H1 (cell line): ENCODE measurements at regions not wholly inside any gene's neighbourhood (a gene's known extent, or its start where the extent isn't known, plus 50 kb on each side); places are given as distances from the start of the nearest gene placed in this dataset.

Source experiments
- CTCF ChIA-PET: fragments of 300-600 bp; sonication (Branson Sonifier 250); formaldehyde crosslinking; loops from one replicate; lab custom pipeline; 2021; ENCODE audit not compliant: partially characterized antibody; lab: Charles Lee
- POLR2A ChIA-PET: fragments of 300-600 bp; sonication (Branson Sonifier 250); formaldehyde crosslinking; loops from one replicate; lab custom pipeline; 2021; ENCODE audit warnings: inconsistent platforms; ENCODE audit not compliant: partially characterized antibody; lab: Charles Lee
- DNase-seq, 2 experiments: peaks; one replicate each; pipeline versions ENCODE4 v3.0.0 to v3.0.0-alpha.2; 2010 to 2022; ENCODE audit warnings: low spot score in 2 of 2, low read depth in 1 of 2, mixed read lengths in 1 of 2
- FAIRE-seq: peaks from 2 replicates; lab custom pipeline; 2011; peaks lifted over from hg19 to GRCh38; lab: Jason Lieb, UNC
- H2AFZ ChIP-seq: 2 replicates; pipeline ENCODE4 v1.8.1; 2012; ENCODE audit warnings: low read length, inconsistent platforms
- H2AK5ac ChIP-seq: 2 replicates; pipeline ENCODE4 v1.6.1; 2013; ENCODE audit warnings: low read depth, low read length
- H2BK120ac ChIP-seq: replicated peaks from 2 replicates; pipeline ENCODE3; 2013; ENCODE audit warnings: low read depth, low read length, inconsistent platforms
- H2BK12ac ChIP-seq: 2 replicates; pipeline ENCODE4 v1.6.1; 2013; ENCODE audit warnings: low read depth, low read length
- H2BK15ac ChIP-seq: 2 replicates; pipeline ENCODE4 v1.6.1; 2013; ENCODE audit warnings: low read length
- H2BK20ac ChIP-seq: 2 replicates; pipeline ENCODE4 v1.6.1; 2013; ENCODE audit warnings: low read length
- H2BK5ac ChIP-seq: 2 replicates; pipeline ENCODE4 v1.6.1; 2013; ENCODE audit warnings: low read depth, low read length
- H3K14ac ChIP-seq: 2 replicates; pipeline ENCODE4 v1.6.1; 2013; ENCODE audit warnings: inconsistent platforms; ENCODE audit not compliant: insufficient read length
- H3K18ac ChIP-seq: 2 replicates; pipeline ENCODE4 v1.6.1; 2013; ENCODE audit warnings: low read length; ENCODE audit errors: extremely low read depth
- H3K23ac ChIP-seq: 2 replicates; pipeline ENCODE4 v1.6.1; 2013; ENCODE audit warnings: inconsistent platforms; ENCODE audit not compliant: insufficient read length
- H3K23me2 ChIP-seq: 2 replicates; pipeline ENCODE4 v1.6.1; 2013; ENCODE audit warnings: low read depth, low read length
- H3K27ac ChIP-seq: 2 replicates; pipeline ENCODE4 v1.6.1; 2011; ENCODE audit warnings: low read depth, low read length, inconsistent platforms
- H3K27me3 ChIP-seq, 4 experiments: replicated peaks in 1 of 4; 1 replicate in 1 of 4; 2 replicates in 3 of 4; pipeline versions ENCODE4 v1.6.1 to v1.8.1; 2011 to 2013; ENCODE audit warnings: low read length in 3 of 4, mild to moderate bottlenecking in 3 of 4, inconsistent platforms in 2 of 4, mixed read lengths in 2 of 4, moderate library complexity in 1 of 4; ENCODE audit not compliant: control insufficient read depth in 3 of 4, insufficient read depth in 3 of 4; ENCODE audit errors: extremely low read depth in 1 of 4
- H3K36me3 ChIP-seq, 4 experiments: 2 replicates each; pipeline versions ENCODE4 v1.6.1 to v1.8.1; 2011 to 2013; ENCODE audit warnings: mild to moderate bottlenecking in 4 of 4, low read length in 3 of 4, moderate library complexity in 2 of 4, control low read depth in 1 of 4, inconsistent platforms in 1 of 4; ENCODE audit not compliant: insufficient read depth in 4 of 4, control insufficient read depth in 2 of 4
- H3K4ac ChIP-seq: replicated peaks from 2 replicates; pipeline ENCODE3; 2013; ENCODE audit warnings: low read length, low read depth, mixed read lengths, inconsistent platforms; ENCODE audit not compliant: insufficient read length
- H3K4me1 ChIP-seq, 4 experiments: replicated peaks in 1 of 4; 1 replicate in 1 of 4; 2 replicates in 3 of 4; pipeline versions ENCODE4 v1.6.1 to v1.8.1; 2011 to 2013; ENCODE audit warnings: low read length in 3 of 4, inconsistent platforms in 2 of 4, mixed read lengths in 1 of 4; ENCODE audit not compliant: insufficient read depth in 4 of 4, control insufficient read depth in 3 of 4
- H3K4me2 ChIP-seq, 2 experiments: 2 replicates each; pipeline versions ENCODE4 v1.6.1 to v1.8.1; 2011 to 2013; ENCODE audit warnings: low read depth in 2 of 2, low read length in 2 of 2, control low read depth in 1 of 2, inconsistent platforms in 1 of 2, mild to moderate bottlenecking in 1 of 2; ENCODE audit not compliant: insufficient read depth in 1 of 2
- H3K4me3 ChIP-seq, 4 experiments: fragments of 200-600, 300-600 bp in 1 of 4; sonication (generic), shearing (Covaris generic), sonication (Bioruptor Twin) in 1 of 4; 2 replicates each; pipeline versions ENCODE4 v1.5.1 to v1.8.1; 2011 to 2016; ENCODE audit warnings: low read length in 4 of 4, low read depth in 3 of 4, control low read depth in 2 of 4, inconsistent platforms in 2 of 4, mild to moderate bottlenecking in 2 of 4, mixed read lengths in 1 of 4, moderate library complexity in 1 of 4; ENCODE audit not compliant: insufficient read depth in 2 of 4; ENCODE audit errors: extremely low read depth in 1 of 4
- H3K56ac ChIP-seq: replicated peaks from 2 replicates; pipeline ENCODE3; 2013; ENCODE audit warnings: low read depth, mild to moderate bottlenecking, mixed read lengths, low read length, inconsistent platforms; ENCODE audit not compliant: insufficient read length
- H3K79me1 ChIP-seq: 2 replicates; pipeline ENCODE4 v1.6.1; 2013; ENCODE audit warnings: low read depth, low read length, control low read depth
- H3K79me2 ChIP-seq, 2 experiments: 2 replicates each; pipeline versions ENCODE4 v1.6.1 to v1.8.1; 2012 to 2013; ENCODE audit warnings: low read length in 2 of 2, mild to moderate bottlenecking in 2 of 2, inconsistent platforms in 1 of 2; ENCODE audit not compliant: insufficient read depth in 2 of 2, control insufficient read depth in 1 of 2
- H3K9ac ChIP-seq, 4 experiments: replicated peaks in 1 of 4; 1 replicate in 1 of 4; 2 replicates in 3 of 4; pipeline versions ENCODE4 v1.6.1 to v1.8.1; 2011 to 2013; ENCODE audit warnings: low read depth in 3 of 4, low read length in 3 of 4, control low read depth in 2 of 4, mild to moderate bottlenecking in 2 of 4, moderate library complexity in 2 of 4, inconsistent platforms in 1 of 4; ENCODE audit errors: extremely low read depth in 1 of 4
- H3K9me3 ChIP-seq, 2 experiments: 2 replicates each; pipeline versions ENCODE4 v1.6.1 to v1.8.1; 2012 to 2013; ENCODE audit warnings: mild to moderate bottlenecking in 2 of 2, moderate library complexity in 2 of 2, control low read depth in 1 of 2, inconsistent platforms in 1 of 2, low read depth in 1 of 2, low read length in 1 of 2, mixed read lengths in 1 of 2; ENCODE audit not compliant: insufficient read depth in 2 of 2
- H4K20me1 ChIP-seq, 2 experiments: replicated peaks in 1 of 2; 2 replicates each; pipeline versions ENCODE3 to v1.8.1; 2011 to 2013; ENCODE audit warnings: inconsistent platforms in 2 of 2, low read length in 2 of 2, mild to moderate bottlenecking in 1 of 2; ENCODE audit not compliant: insufficient read depth in 2 of 2, control insufficient read depth in 1 of 2
- H4K5ac ChIP-seq: 2 replicates; pipeline ENCODE4 v1.6.1; 2013; ENCODE audit warnings: low read length, low read depth, mixed read lengths, inconsistent platforms; ENCODE audit not compliant: insufficient read length
- H4K8ac ChIP-seq: 2 replicates; pipeline ENCODE4 v1.8.0; 2013; ENCODE audit warnings: mild to moderate bottlenecking, moderate library complexity, low read length, inconsistent platforms; ENCODE audit not compliant: insufficient read depth; ENCODE audit errors: extremely low read depth
- H4K91ac ChIP-seq: replicated peaks from 2 replicates; pipeline ENCODE3; 2013; ENCODE audit warnings: low read length, mixed read lengths, inconsistent platforms; ENCODE audit not compliant: insufficient read length
- EP300 ChIP-seq, 2 experiments: IDR thresholded peaks; 1 replicate in 1 of 2; 2 replicates in 1 of 2; pipeline ENCODE4 v1.6.1; 2011 to 2012; ENCODE audit warnings: low read depth in 2 of 2, low read length in 2 of 2, mild to moderate bottlenecking in 2 of 2, borderline replicate concordance in 1 of 2, inconsistent platforms in 1 of 2, moderate library complexity in 1 of 2
- KDM5A ChIP-seq: fragments of 200-600 bp; IDR thresholded peaks from 2 replicates; pipeline ENCODE4 v1.7.1; 2012; ENCODE audit warnings: mild to moderate bottlenecking, low read length, inconsistent platforms, mixed read lengths
- TAF1 ChIP-seq: IDR thresholded peaks from 2 replicates; pipeline ENCODE4 v1.6.1; 2011; ENCODE audit warnings: mild to moderate bottlenecking, low read depth, low read length

DNA sequence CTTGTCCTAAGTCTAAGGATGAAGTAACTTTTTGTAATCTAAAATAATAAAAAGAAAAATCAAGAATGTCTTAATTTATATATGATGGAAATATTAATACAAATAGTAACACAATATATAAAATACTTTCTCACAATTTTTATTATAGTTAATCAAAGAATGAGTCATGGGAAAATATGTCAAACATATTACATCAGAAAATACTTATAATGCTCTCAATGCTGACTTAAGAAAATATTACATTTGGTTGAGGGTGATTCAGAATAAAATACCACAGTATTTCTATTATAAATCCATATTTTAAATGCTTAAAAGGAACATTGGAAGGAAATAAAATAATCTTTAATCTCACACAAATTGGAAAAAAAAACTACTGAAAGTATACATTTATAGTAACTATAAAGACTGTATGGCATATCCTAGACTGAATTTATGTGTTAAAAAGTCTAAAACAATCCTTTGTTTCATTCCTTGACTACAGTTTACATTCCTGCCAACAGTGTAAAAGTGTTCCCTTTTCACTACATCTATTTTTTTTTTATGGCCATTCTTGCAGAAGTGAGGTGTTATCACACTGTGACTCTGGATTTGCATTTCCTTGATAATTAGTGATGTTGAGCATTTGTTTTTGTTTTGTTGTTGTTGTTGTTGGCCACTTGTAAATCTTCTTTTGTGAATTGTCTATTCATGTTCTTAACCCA is 1573.5 kb upstream of the ACVR2A start:
- no peaks in the 10 kb centered on the region for H3K4me1 ChIP-seq
- H3K18ac ChIP-seq: no peak overlapping the region
- no peak overlapping the region for H4K8ac ChIP-seq
- H3K4ac ChIP-seq: no peak overlapping the region
- H3K14ac ChIP-seq: no peak overlapping the region
- H2AK5ac ChIP-seq: no peak overlapping the region
- H3K23me2 ChIP-seq: no peaks in the 10 kb centered on the region
- CTCF ChIA-PET: no interaction called here
- no peaks in the 10 kb centered on the region for H3K9me3 ChIP-seq
- no peak overlapping the region for H2BK120ac ChIP-seq
- H4K20me1 ChIP-seq: no peaks in the 10 kb centered on the region
- POLR2A ChIA-PET: no interaction called here
- no peak overlapping the region for H2BK20ac ChIP-seq
- FAIRE-seq (no peak), DNase-seq (no peak)
- H2AFZ ChIP-seq: no peak overlapping the region
- H2BK5ac ChIP-seq: no peak overlapping the region
- H2BK15ac ChIP-seq: no peak overlapping the region
- TF ChIP-seq KDM5A (no peak), EP300 (IDR thresholded peaks at IDR 0.05; ENCODE audit: borderline replicate concordance in 1 of 2, low read depth in 2 of 2, low read length in 2 of 2) (no peak), TAF1 (no peak)
- H4K91ac ChIP-seq: no peak overlapping the region
- no peaks in the 10 kb centered on the region for H3K27me3 ChIP-seq
- H3K56ac ChIP-seq: no peak overlapping the region
- H3K79me1 ChIP-seq: no peaks in the 10 kb centered on the region
- H3K4me3 ChIP-seq: no peak overlapping the region
- no peak overlapping the region for H3K27ac ChIP-seq
- no peak overlapping the region for H3K23ac ChIP-seq
- no peaks in the 10 kb centered on the region for H3K79me2 ChIP-seq
- H2BK12ac ChIP-seq: no peak overlapping the region
- no peak overlapping the region for H4K5ac ChIP-seq
- no peak overlapping the region for H3K4me2 ChIP-seq
- H3K9ac ChIP-seq: no peak overlapping the region
- H3K36me3 ChIP-seq: no peaks in the 10 kb centered on the region
